ENCODE measurements at regions not wholly inside any gene's neighbourhood (a gene's known extent, or its start where the extent isn't known, plus 50 kb on each side); places are given as distances from the start of the nearest gene placed in this dataset.

GRCh38 chr21:23921670-23922418, 1685.4 kb downstream of the MRPL39 start:
- ATAC-seq (peak in 2 of 3 donors; percentile 25 to 47), DNase-seq (peak in 1 of 2 donors; percentile 7)
- no peak for TF ChIP-seq CTCF (IDR thresholded peaks at IDR 0.05)
- 27% methylated on average over 5 of the region's 8 CpGs for WGBS (ENCODE audit: insufficient coverage)
- no peaks in the 10 kb centered on the region for H3K9me3 ChIP-seq (ENCODE audit: control insufficient read depth, insufficient read depth, low read length)
- peaks cover 0 to 2% of the 10 kb centered on the region in 2 donors for H3K27me3 Mint-ChIP-seq (ENCODE audit: low read depth in 2 of 2)
- peaks cover 5 to 11% of the 10 kb centered on the region in 2 donors for H3K4me1 Mint-ChIP-seq
- no peaks in the 10 kb centered on the region for H3K36me3 Mint-ChIP-seq
- peaks cover 2 to 4% of the 10 kb centered on the region in 2 donors for H3K9me3 Mint-ChIP-seq
- H3K27ac ChIP-seq (ENCODE audit: low read length), result no peak overlapping the region
- no peak overlapping the region for H3K27ac Mint-ChIP-seq
- H3K4me1 ChIP-seq (ENCODE audit: control insufficient read depth, insufficient read depth, low read length), result peaks cover 9% of the 10 kb centered on the region
- no peaks in the 10 kb centered on the region for H3K36me3 ChIP-seq (ENCODE audit: control insufficient read depth, insufficient read depth, low read length)
- no peaks in the 10 kb centered on the region for H3K27me3 ChIP-seq (ENCODE audit: control insufficient read depth, insufficient read depth, low read length)
- H3K4me3 Mint-ChIP-seq, result no peak overlapping the region
- H3K4me3 ChIP-seq (ENCODE audit: low read length), result no peak overlapping the region
- intact Hi-C loops (cut with micrococcal nuclease), result no loop called here

GRCh38 chr21:23900727-23901126, 1706.6 kb downstream of the MRPL39 start:
- WGBS (ENCODE audit: insufficient coverage), result 82% methylated on average over 3 of the region's 3 CpGs
- H3K27me3 Mint-ChIP-seq (ENCODE audit: low read depth in 2 of 2), result no peaks in the 10 kb centered on the region
- H3K27ac ChIP-seq (ENCODE audit: low read length), result no peak overlapping the region
- peaks cover 4% of the 10 kb centered on the region for H3K9me3 ChIP-seq (ENCODE audit: control insufficient read depth, insufficient read depth, low read length)
- H3K4me3 Mint-ChIP-seq, result no peak overlapping the region
- intact Hi-C loops (cut with micrococcal nuclease), result no loop called here
- H3K4me1 Mint-ChIP-seq, result no peaks in the 10 kb centered on the region
- no peak for DNase-seq
- H3K27ac Mint-ChIP-seq, result no peak overlapping the region
- H3K4me3 ChIP-seq (ENCODE audit: low read length), result no peak overlapping the region
- no peaks in the 10 kb centered on the region for H3K36me3 ChIP-seq (ENCODE audit: control insufficient read depth, insufficient read depth, low read length)
- H3K27me3 ChIP-seq (ENCODE audit: control insufficient read depth, insufficient read depth, low read length), result no peaks in the 10 kb centered on the region
- ATAC-seq, result no peak
- H3K9me3 Mint-ChIP-seq, result no peaks in the 10 kb centered on the region
- TF ChIP-seq CTCF (IDR thresholded peaks at IDR 0.05), result no peak
- no peaks in the 10 kb centered on the region for H3K36me3 Mint-ChIP-seq
- no peaks in the 10 kb centered on the region for H3K4me1 ChIP-seq (ENCODE audit: control insufficient read depth, insufficient read depth, low read length)

- Histone ChIP-seq H3K36me3 (ENCODE audit: control insufficient read depth, insufficient read depth, low read length) (no peaks in the 10 kb centered on the region), H3K27ac (ENCODE audit: low read length) (no peak overlapping the region), H3K4me1 (ENCODE audit: control insufficient read depth, insufficient read depth, low read length) (no peaks in the 10 kb centered on the region), H3K27me3 (ENCODE audit: control insufficient read depth, insufficient read depth, low read length) (no peaks in the 10 kb centered on the region), H3K4me3 (ENCODE audit: low read length) (no peak overlapping the region), H3K9me3 (ENCODE audit: control insufficient read depth, insufficient read depth, low read length) (peaks cover 4% of the 10 kb centered on the region)
- Mint-ChIP-seq H3K27me3 (ENCODE audit: low read depth in 2 of 2) (no peaks in the 10 kb centered on the region), H3K4me3 (no peak overlapping the region), H3K27ac (no peak overlapping the region), H3K36me3 (no peaks in the 10 kb centered on the region), H3K4me1 (no peaks in the 10 kb centered on the region), H3K9me3 (no peaks in the 10 kb centered on the region)
- ATAC-seq, result no peak
- no peak for DNase-seq
- intact Hi-C loops (cut with micrococcal nuclease), result no loop called here
- 97% methylated on average over 2 of the region's 2 CpGs for WGBS (ENCODE audit: insufficient coverage)
- no peak for TF ChIP-seq CTCF (IDR thresholded peaks at IDR 0.05)
These were observed 1707.7 kb downstream of the MRPL39 start for GRCh38 chr21:23899561-23899960.

- H3K27me3 ChIP-seq (ENCODE audit: control insufficient read depth, insufficient read depth, low read length), result no peaks in the 10 kb centered on the region
- Mint-ChIP-seq H3K27me3 (ENCODE audit: low read depth in 2 of 2) (no peaks in the 10 kb centered on the region), H3K4me1 (peaks cover 13 to 17% of the 10 kb centered on the region in 2 donors), H3K4me3 (no peak overlapping the region), H3K27ac (no peak overlapping the region), H3K36me3 (no peaks in the 10 kb centered on the region), H3K9me3 (peaks cover 0 to 2% of the 10 kb centered on the region in 2 donors)
- no peak overlapping the region for H3K4me3 ChIP-seq (ENCODE audit: low read length)
- H3K36me3 ChIP-seq (ENCODE audit: control insufficient read depth, insufficient read depth, low read length), result no peaks in the 10 kb centered on the region
- ATAC-seq (no peak), DNase-seq (no peak)
- H3K27ac ChIP-seq (ENCODE audit: low read length), result no peak overlapping the region
- WGBS (ENCODE audit: insufficient coverage), result 98% methylated on average over 3 of the region's 4 CpGs
- no peak for TF ChIP-seq CTCF (IDR thresholded peaks at IDR 0.05)
- peaks cover 6% of the 10 kb centered on the region for H3K4me1 ChIP-seq (ENCODE audit: control insufficient read depth, insufficient read depth, low read length)
- intact Hi-C loops (cut with micrococcal nuclease), result no loop called here
- H3K9me3 ChIP-seq (ENCODE audit: control insufficient read depth, insufficient read depth, low read length), result no peaks in the 10 kb centered on the region
These were observed 1716.6 kb downstream of the MRPL39 start for GRCh38 chr21:23890652-23891051.

Data from natural killer cell (primary cell).